Sigmoid colon (tissue), 6 donors: ENCODE measurements at regions not wholly inside any gene's neighbourhood (a gene's known extent, or its start where the extent isn't known, plus 50 kb on each side); places are given as distances from the start of the nearest gene placed in this dataset.

Source experiments
- DNase-seq: peaks from one replicate; pipeline ENCODE4 v3.0.0-alpha.2; 2019
- H3K27ac ChIP-seq, 4 donors: fragments of 200-600 bp; sonication (generic); one replicate each; pipeline ENCODE4 v1.5.1; 2016 to 2019; ENCODE audit warnings: mild to moderate bottlenecking in 1 of 4
- H3K27me3 ChIP-seq, 3 donors: fragments of 200-600 bp; sonication (generic); one replicate each; pipeline ENCODE4 v1.5.1; 2019; ENCODE audit warnings: mild to moderate bottlenecking in 1 of 3
- H3K36me3 ChIP-seq, 4 donors: fragments of 200-600 bp; sonication (generic); one replicate each; pipeline ENCODE4 v1.5.1; 2016 to 2019
- H3K4me1 ChIP-seq, 4 donors: fragments of 200-600 bp; sonication (generic); one replicate each; pipeline ENCODE4 v1.5.1; 2017 to 2019
- H3K4me3 ChIP-seq, 4 donors: fragments of 200-600 bp; sonication (generic); one replicate each; pipeline ENCODE4 v1.5.1; 2017 to 2019; ENCODE audit warnings: mild to moderate bottlenecking in 2 of 4, moderate library complexity in 1 of 4
- H3K9me3 ChIP-seq, 4 donors: fragments of 200-600 bp in 3 of 4; sonication (generic) in 3 of 4; one replicate each; pipeline versions ENCODE4 v1.5.1 to v1.6.1; 2013 to 2019
- EP300 ChIP-seq, 4 donors: sonication (generic); formaldehyde crosslinking; IDR thresholded peaks; one replicate each; pipeline ENCODE4 v1.6.1; 2017; ENCODE audit warnings: antibody characterized with exemption in 4 of 4
- POLR2A ChIP-seq, 2 donors: fragments of 450-650 bp; IDR thresholded peaks; one replicate each; pipeline ENCODE4 v1.6.1; 2016; ENCODE audit warnings: antibody characterized with exemption in 2 of 2, mild to moderate bottlenecking in 2 of 2, moderate library complexity in 2 of 2
- POLR2AphosphoS5 ChIP-seq, 4 donors: sonication (generic); formaldehyde crosslinking; IDR thresholded peaks; one replicate each; pipeline ENCODE4 v1.6.1; 2017; ENCODE audit warnings: antibody characterized with exemption in 4 of 4
- WGBS, 2 donors: extraction: QIAGEN DNeasy Blood & Tissue Kit; methylation state at CpG; one replicate each; pipeline ENCODE4 v1.1.7; 2013; 5-methylcytosine and 5-hydroxymethylcytosine counted together
- intact Hi-C: fragments of 100-400 bp; cut with DNase I; formaldehyde crosslinking; loops from one replicate; pipeline ENCODE4 v1.15.1; 2023
- TF ChIP-seq, protein P1 (sequence below), 4 experiments: fragments of 450-650 bp in 3 of 4; fragments of 200-600 bp in 1 of 4; IDR thresholded peaks; one replicate each; pipeline ENCODE4 v1.5.1; 2016 to 2019; ENCODE audit warnings: antibody characterized with exemption in 4 of 4, mild to moderate bottlenecking in 3 of 4, moderate library complexity in 2 of 4
- donor health status: healthy with polysubstance abuse.
- donor health status: healthy.

DNA sequence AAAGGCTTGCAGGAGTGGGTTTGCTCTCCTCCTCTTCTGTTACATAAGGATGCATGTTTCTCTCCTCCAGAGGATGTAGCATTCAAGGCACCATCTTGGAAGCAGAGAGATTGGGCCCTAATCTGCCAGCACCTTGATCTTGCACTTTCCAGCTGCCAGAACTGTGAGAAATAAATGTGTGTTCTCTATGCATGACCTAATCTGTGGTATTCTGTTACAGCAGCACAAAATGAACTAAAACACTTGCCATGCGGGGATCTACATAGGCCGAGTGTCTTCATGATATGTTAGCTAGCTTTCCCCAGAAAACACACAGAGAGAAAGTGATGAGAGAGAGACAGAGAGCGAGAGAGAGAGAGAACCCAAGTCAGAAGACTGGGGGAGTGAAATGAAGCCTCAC, 273.5 kb downstream of the UTP18 start:
- Histone ChIP-seq H3K36me3 (no peaks in the 10 kb centered on the region), H3K4me3 (no peak overlapping the region), H3K4me1 (no peaks in the 10 kb centered on the region), H3K9me3 (no peaks in the 10 kb centered on the region), H3K27ac (no peak overlapping the region), H3K27me3 (no peaks in the 10 kb centered on the region)
- TF ChIP-seq, protein P1, sequence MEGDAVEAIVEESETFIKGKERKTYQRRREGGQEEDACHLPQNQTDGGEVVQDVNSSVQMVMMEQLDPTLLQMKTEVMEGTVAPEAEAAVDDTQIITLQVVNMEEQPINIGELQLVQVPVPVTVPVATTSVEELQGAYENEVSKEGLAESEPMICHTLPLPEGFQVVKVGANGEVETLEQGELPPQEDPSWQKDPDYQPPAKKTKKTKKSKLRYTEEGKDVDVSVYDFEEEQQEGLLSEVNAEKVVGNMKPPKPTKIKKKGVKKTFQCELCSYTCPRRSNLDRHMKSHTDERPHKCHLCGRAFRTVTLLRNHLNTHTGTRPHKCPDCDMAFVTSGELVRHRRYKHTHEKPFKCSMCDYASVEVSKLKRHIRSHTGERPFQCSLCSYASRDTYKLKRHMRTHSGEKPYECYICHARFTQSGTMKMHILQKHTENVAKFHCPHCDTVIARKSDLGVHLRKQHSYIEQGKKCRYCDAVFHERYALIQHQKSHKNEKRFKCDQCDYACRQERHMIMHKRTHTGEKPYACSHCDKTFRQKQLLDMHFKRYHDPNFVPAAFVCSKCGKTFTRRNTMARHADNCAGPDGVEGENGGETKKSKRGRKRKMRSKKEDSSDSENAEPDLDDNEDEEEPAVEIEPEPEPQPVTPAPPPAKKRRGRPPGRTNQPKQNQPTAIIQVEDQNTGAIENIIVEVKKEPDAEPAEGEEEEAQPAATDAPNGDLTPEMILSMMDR (IDR thresholded peaks at IDR 0.05) = no peak
- no peak for TF ChIP-seq POLR2A (IDR thresholded peaks at IDR 0.05)
- no peak for TF ChIP-seq EP300 (IDR thresholded peaks at IDR 0.05)
- TF ChIP-seq POLR2AphosphoS5 (IDR thresholded peaks at IDR 0.05) = no peak
- DNase-seq = no peak
- intact Hi-C loops = no loop called here
- 93 to 94% methylated on average over 3 of the region's 3 CpGs for whole genome bisulfite sequencing, 2 donors

DNA sequence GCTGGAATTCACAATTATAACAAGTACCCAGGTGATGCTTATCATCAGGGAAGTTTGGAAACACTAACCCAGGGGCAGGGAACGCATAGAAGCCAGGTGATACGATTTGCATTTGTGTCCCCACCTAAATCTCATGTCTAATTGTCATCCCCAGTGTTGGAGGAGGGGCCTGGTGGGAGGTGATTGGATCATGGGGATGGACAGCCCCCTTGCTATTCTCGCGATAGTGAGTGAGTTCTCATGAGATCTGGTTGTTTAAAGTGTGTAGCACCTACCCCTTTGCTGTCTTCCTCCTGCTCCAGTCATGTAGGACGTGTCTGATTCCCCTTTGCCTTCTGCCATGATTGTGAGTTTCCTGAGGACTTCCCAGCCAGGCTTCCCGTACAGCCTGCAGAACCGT, 276.3 kb downstream of the UTP18 start:
- TF ChIP-seq POLR2AphosphoS5 (IDR thresholded peaks at IDR 0.05) = no peak
- TF ChIP-seq POLR2A (IDR thresholded peaks at IDR 0.05) = no peak
- no peak for TF ChIP-seq EP300 (IDR thresholded peaks at IDR 0.05)
- TF ChIP-seq, protein P1 (IDR thresholded peaks at IDR 0.05) = no peak
- WGBS, 2 donors = 74 to 88% methylated on average over 7 of the region's 7 CpGs
- no peaks in the 10 kb centered on the region for H3K36me3 ChIP-seq
- no peaks in the 10 kb centered on the region for H3K4me1 ChIP-seq
- H3K4me3 ChIP-seq = no peak overlapping the region
- intact Hi-C loops = no loop called here
- DNase-seq = no peak
- H3K27ac ChIP-seq = no peak overlapping the region
- no peaks in the 10 kb centered on the region for H3K9me3 ChIP-seq
- H3K27me3 ChIP-seq = no peaks in the 10 kb centered on the region

DNA sequence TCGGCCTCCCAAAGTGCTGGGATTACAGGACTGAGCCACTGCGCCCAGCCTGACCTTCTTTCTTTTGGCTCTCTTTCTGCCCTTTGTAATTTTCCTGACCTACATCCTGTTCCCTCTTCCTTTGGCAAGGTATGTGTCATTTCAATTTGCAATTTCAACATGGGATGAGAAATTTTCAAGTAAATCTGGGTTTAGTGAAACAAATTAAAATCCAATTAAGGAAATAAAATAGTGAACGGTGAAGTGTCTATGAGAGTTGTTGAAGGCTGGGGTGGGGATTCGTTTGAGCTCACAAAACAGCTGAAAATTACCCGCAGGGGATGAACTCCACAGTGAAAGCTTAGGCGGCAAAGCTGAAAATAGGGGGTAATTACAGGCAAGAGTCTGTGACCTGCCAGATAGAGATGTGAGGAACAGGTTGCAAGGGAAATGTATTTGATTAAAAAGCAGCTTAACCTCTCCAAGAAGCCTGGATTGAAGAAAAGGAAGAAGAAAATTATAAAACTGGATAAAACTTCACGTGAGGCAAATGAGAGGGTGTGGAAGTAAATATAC, 277.7 kb downstream of the UTP18 start:
- Histone ChIP-seq H3K9me3 (no peaks in the 10 kb centered on the region), H3K4me1 (no peaks in the 10 kb centered on the region), H3K27ac (no peak overlapping the region), H3K27me3 (no peaks in the 10 kb centered on the region), H3K4me3 (no peak overlapping the region), H3K36me3 (no peaks in the 10 kb centered on the region)
- intact Hi-C loops = no loop called here
- WGBS, 2 donors = 66 to 77% methylated on average over 7 of the region's 7 CpGs
- TF ChIP-seq EP300 (IDR thresholded peaks at IDR 0.05) (no peak), POLR2A (IDR thresholded peaks at IDR 0.05) (no peak), POLR2AphosphoS5 (IDR thresholded peaks at IDR 0.05) (no peak)
- TF ChIP-seq, protein P1 (IDR thresholded peaks at IDR 0.05) = no peak
- DNase-seq = no peak

DNA sequence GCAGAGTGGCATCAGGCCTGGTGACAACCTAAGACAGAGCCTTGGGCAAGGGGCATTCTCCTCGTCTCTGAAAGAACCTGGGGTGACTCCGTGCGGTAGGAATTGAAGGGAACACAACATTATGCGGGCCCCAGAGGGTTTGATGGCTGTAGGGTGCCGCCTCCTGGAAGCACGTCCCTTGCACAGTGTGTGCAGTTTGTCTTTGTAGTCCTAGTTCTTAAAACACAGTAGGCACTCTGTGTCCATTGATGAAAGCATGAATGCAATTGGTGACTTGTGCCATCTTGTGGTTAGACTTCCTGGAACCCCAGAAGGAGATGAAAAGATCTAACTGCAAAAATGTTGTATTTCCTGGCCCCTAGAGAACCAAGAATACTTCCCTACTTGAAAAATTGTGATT, 279.8 kb downstream of the UTP18 start:
- Histone ChIP-seq H3K4me1 (no peaks in the 10 kb centered on the region), H3K36me3 (no peaks in the 10 kb centered on the region), H3K27me3 (no peaks in the 10 kb centered on the region), H3K9me3 (no peaks in the 10 kb centered on the region), H3K27ac (no peak overlapping the region), H3K4me3 (no peak overlapping the region)
- 84 to 87% methylated on average over 6 of the region's 6 CpGs for WGBS, 2 donors
- DNase-seq = no peak
- TF ChIP-seq, protein P1 (IDR thresholded peaks at IDR 0.05) = no peak
- TF ChIP-seq POLR2AphosphoS5 (IDR thresholded peaks at IDR 0.05) = no peak
- no peak for TF ChIP-seq POLR2A (IDR thresholded peaks at IDR 0.05)
- no peak for TF ChIP-seq EP300 (IDR thresholded peaks at IDR 0.05)
- intact Hi-C loops = no loop called here

DNA sequence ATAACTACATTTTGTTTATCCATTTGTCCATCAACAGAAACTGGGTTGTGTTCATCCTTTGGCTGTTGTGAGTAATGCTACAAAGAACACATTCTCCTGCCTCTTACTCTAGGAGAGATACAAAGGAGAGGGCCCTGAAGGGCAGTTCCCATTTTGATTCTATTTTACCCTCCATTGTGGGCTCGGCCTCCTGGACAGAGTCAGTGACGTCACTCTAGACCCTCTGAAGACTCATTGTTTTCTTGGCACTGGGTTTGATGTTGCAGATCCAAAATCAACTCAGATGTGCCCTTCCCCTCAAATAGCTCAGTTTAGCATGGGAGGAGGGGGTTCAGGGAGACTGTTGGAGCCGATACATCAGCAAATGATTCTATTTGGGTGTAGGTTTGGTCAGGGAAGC, 280.9 kb downstream of the UTP18 start:
- intact Hi-C loops = no loop called here
- WGBS, 2 donors = 77 to 80% methylated on average over 3 of the region's 3 CpGs

More for the DNA sequence above, 280.9 kb downstream of the UTP18 start:
- Histone ChIP-seq H3K9me3 (no peaks in the 10 kb centered on the region), H3K4me3 (no peak overlapping the region), H3K27me3 (no peaks in the 10 kb centered on the region), H3K36me3 (no peaks in the 10 kb centered on the region), H3K4me1 (no peaks in the 10 kb centered on the region), H3K27ac (no peak overlapping the region)
- no peak for DNase-seq
- TF ChIP-seq POLR2A (IDR thresholded peaks at IDR 0.05) (no peak), POLR2AphosphoS5 (IDR thresholded peaks at IDR 0.05) (no peak), EP300 (IDR thresholded peaks at IDR 0.05) (no peak)
- TF ChIP-seq, protein P1 (IDR thresholded peaks at IDR 0.05) = no peak
